T-helper 1 cell (primary cell): ENCODE measurements at regions not wholly inside any gene's neighbourhood (a gene's known extent, or its start where the extent isn't known, plus 50 kb on each side); places are given as distances from the start of the nearest gene placed in this dataset.

ENCODE experiments used
- DNase-seq, 5 donors: peaks; one replicate each; pipeline ENCODE4 v3.0.0-alpha.2; 2012 to 2020

DNA sequence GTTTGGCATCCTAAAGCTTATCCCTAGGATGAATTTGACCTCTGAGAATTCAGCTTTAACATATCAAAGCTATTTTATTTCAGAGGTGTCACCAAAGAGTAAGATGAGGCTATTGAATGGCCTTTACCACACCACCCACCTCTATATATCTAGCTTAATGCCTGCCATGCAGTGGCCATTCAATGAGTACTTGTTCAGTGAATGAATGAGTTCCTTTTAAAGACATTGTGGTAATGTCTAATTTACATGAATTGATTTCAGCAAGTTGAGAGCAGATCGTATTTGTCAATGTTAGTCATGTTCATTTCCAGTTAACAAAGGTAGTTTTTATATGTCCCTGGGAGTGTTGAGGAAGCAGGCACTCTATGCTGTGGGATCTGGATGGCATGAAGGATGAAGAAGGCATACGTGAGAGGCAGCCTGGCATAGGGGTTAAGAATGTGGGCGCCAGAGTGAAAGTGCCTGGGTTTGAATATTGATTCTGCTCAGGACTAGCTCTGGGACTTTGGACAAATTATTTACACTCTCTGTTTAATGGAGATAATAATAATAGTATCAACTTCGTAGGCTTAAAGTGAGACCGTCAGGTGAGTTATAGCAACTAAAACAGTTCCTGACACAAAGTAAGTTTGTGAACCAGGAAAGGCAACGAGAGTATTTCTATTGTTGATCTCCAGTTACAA, 434.1 kb upstream of the CHST9 start:
- DNase-seq: no peak

DNA sequence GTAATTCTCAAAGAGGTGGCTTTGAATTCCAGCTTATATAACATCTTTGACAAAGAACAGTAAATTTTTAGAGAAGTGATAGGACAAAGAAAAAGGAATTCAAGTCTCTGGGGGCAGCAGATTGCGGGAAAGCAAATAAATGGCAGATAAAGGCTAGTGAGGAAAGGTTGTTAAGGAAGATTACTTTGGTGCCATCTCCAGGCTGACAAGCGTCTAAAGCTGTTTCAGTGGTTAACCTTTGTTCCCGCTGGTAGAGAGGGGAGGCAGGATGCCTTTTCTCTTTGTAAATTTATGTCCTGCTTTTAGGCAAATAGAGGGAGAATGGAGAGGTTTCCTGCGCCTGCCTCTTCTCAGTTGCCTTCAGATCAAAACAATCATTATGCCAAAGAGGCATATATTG, 431.2 kb upstream of the CHST9 start:
- DNase-seq: no peak

DNA sequence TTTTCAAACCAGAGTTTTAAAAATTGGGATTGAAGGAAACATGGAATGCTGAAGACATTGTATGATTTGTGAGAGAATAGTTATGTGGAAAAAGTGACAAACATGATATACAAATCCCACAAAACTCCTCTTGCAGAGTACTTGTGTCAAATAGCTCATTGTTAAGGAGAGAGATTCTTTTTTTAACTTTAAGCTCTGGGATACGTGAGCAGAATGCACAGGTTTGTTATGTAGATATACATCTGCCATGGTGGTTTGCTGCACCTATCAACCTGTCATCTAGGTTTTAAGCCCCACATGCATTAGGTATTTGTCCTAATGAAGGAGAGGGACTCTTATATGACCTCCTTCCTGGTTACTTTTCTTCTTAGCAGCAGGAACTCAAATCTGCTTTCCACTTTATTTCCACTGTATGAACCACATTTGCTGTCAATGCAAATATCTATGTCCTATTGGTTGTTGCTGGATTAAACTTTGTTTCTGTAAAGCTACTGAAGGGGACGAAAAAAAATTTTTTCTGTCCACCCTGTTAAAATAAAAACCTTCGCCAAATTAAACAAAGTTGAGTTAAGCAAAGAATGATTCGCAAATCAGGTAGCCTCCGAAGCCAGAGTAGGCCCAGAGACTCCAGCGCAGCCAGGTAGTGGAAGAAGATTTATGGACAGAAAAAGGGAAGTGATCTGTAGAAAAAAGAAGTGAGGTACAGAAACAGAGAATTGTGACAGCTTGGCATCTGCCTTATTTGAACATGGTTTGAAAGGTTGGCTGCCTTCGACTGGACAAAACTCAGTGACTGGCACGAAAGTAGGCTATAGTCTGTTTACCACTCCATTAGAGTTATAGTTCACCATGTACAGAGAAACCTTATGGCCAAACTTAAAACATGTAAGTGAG, 430.1 kb upstream of the CHST9 start:
- DNase-seq: no peak

DNA sequence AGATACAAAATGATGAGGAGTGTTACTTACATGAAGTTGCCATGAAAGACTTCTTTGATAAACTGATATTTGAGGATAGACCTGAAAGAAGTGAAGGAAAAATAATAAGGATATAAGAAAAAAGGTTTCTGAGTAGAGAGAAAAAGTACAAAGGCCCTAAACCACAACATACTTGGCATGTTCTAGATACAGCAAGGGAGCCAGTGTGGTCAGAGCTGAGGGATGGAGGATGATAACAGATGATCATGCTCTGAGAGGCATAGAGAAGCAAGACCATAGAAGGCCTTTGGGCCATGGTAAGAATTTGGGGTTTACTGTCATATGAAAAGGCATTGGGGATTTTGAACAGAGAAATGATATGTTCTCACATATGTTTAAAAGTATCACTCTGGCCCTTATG, 424.1 kb upstream of the CHST9 start:
- no peak for DNase-seq

DNA sequence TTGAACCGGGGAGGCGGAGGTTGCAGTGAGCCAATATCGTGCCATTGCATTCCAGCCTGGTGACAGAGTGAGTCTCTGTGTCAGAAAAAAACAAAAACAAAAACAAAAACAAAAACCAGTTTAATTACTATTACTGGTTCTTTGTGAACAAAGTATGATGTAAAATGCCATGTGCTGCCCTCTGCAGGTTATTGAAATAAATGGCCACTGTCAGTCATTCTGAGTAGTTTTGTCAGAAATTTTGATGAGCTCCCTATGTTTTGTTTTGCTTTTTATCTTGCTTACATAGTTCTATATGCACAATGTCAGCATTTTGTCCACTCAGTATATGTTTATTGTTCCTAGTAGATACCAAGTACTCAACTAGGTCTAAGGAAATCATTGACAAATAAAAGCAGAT, 423.6 kb upstream of the CHST9 start:
- no peak for DNase-seq

DNA sequence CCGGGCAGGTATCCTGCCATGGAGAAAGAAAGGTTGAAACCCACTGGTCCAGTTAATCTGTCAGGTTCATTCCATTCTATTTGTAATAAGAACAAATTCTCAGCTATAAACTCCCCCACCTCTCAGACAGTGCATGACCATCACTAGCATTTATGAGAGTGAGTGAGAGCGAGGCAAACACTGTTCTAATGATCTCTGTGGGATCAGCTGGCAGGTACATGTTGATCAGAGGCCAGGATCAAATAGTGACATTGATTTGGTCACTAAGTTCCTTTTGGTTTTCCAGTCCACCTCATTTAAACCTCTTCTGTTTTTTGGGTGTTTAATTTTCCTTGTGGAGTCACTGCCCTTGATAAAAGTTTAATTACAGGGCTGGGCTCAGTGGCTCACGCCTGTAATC, 423.1 kb upstream of the CHST9 start:
- no peak for DNase-seq

DNA sequence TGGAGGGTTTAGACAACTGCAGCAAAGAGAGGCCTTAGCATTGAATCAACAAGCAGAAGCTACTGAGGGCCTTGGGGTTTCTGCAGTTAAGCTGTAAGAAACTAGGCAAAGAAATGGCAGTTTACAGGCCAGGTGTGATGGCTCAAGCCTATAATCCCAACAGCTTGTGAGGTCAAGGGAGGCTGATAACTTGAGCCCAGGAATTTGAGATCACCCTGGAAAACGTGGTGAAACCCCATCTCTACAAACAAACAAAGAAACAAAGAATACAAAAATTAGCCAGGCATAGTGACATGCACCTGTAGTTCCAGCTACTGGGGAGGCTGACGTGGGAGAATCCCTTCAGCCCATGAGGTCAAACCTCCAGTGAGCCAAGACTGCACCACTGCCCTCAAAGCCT, 421.6 kb upstream of the CHST9 start:
- no peak for DNase-seq

DNA sequence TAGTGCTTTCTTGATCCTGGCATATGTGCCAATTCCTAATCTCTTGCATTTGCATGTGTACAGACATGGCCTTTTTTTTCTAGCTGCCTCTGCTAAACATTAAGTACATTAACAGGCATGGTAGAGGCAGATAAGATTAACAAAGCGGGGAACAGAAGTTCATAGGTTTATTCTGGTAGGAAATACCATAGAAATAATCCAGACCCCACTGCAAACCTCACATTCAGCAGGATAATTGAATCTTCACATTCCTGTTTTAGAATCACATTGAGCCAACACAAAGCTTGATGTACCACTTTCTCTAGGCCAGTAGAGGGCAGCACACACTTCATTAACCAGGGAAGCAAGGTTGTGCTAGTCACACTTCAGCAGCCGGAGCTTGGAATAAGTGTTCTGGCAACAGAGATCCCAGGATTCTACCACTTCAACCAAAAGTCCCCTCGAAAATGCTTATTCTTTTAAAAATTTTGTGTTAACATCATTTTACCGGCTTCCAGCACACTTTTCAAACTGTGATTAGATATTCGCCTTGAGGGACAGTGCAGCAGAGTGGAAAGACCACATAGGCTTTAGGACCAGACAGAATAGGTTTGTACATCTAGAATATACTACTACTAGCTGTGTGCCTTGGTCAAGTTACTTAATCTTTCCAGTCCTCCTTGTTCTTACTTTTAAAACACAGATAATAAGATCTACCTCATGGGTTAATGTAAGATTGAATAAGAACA, 420.2 kb upstream of the CHST9 start:
- DNase-seq: peak in 1 of 5 donors; percentile 25

DNA sequence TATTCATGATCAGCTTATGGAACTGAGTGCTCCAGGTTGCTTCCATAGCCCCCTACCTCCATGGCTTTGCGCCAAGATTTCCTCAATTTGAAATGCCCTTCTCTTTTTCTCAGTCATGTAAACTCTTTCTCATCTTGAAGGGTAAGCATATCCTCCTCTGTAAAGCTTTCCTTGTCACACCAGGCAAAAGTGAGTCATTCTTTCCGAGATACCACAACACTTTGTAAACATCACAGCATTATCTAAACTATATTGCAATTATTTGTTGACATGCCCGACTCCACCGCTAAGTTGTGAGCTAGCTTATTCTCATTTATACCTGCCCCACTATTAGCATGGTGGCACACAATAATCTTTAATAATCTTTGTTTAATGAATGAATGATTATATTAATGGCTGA, 419.5 kb upstream of the CHST9 start:
- DNase-seq: no peak

DNA sequence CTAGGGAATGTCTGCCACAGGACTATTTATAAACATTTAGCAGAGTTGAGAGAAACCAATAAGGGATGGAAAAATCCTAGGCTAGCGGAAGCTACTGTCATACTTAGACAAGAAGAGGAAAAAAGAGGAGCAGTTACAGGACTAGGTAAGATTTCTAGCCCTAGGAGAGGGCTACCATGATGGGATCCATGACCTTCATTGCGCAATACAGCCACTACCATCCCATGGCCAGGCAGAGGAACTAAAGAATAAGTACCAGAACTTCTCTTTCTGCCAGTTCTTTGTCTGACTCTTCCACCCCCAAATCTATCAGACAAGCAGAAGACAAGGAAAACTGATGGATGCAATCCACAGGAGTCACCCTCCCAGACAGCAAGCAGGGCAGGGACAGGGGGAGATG, 417.0 kb upstream of the CHST9 start:
- no peak for DNase-seq

DNA sequence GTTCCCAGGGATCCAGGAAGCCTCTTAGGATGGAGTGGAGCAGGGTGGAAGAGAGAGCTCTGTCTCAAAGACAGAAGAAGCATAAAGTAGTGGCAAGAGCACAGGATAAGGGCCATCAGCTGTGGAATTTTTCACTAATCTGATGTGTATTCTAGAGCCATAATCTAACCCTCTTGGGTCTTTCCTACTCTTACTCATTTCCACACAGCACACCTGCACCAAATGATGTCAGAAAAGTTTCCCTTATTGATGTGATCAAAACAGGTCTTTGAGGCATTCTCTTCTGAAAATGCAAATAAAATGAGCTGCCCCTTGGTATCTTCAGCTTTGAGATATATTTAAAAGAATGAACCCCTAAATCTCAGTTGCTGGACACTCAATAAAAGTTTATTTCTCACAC, 415.1 kb upstream of the CHST9 start:
- DNase-seq: no peak

DNA sequence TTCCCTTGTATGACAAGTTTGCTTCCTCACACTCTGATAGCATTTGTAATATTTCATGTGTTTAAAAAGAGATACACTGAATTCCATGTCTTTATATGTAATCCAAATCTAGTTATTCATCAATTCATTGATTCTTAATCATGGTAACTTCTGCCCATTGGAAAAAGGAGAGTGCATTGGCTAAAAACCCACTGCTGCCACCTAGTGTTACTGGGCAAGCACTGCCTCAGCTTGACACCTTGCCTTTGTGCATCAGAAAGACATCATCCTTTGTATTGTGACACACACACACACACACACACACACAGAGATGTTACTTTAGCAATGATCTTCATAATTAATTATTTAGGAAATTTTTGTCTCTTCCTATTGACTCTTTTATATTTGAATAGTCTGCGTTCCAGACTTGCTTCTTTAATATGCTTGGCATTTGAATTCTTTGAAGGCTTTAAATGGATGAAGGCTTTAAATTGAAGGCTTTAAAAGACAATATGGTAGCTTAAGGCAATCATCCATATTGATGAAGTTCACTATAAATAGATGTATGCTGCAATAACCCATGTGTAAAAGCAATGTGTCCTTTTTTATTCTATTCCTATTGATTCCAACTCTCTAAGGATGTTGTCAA, 414.2 kb upstream of the CHST9 start:
- peak in 1 of 5 donors; percentile 21 for DNase-seq

DNA sequence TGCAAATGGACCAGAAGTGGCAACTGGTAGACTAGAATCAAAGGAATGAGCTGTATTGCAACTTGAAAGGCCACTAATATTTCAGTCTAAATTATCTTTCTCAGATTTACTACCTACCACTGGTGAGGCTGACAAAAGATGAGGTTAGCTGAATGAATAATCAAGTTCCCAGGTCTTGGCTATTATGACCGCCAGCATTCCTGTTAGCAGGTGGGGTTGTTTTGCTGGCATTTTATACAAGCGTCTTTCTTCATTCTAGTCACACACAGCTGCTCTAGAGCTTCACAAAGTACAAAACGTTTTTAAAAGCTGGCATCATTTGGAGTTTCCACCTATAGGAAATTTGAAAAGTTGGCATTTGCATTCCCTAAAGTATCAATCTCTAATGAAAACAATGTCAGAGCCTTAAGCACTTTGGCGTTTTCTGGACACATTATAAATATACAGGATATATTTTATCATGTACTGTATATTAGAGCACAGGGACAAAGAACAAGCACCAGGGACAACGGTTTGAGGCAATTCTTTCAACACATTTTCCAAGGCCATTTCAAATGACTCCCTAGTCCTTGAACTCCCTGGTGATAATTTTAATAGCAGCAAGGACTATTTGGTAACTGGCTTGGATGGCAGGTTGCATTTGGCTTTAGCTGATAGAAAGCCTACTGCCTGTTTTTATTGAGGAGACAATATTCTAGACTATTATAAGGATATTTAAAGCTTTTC, 410.2 kb upstream of the CHST9 start:
- no peak for DNase-seq

DNA sequence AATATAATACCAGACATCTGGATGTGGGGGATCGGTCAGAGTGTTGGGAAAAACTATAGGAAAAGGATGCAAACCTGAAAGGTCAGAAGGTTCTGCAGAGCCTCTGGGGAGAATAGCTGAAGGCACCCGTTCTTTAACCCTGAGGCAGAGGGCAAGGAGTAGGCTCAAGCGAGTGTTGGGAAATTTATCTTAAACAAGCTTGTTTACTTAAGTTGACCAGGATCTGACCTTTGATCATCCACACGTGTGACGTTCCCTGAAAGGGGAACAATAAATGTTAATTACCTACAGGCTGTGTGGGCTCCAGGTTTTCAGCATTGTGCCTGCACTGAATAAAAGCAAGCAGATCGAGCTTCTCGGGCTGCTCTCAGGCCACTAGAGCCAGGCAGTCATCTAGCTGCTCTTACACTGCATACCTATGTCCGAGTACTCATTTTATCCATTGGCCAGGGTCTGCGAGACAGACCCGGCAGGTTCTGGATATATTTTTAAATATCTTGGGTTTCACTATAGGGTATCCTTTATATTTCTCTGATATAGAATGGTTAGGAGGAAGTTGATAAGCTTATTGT, 400.6 kb upstream of the CHST9 start:
- DNase-seq: no peak

DNA sequence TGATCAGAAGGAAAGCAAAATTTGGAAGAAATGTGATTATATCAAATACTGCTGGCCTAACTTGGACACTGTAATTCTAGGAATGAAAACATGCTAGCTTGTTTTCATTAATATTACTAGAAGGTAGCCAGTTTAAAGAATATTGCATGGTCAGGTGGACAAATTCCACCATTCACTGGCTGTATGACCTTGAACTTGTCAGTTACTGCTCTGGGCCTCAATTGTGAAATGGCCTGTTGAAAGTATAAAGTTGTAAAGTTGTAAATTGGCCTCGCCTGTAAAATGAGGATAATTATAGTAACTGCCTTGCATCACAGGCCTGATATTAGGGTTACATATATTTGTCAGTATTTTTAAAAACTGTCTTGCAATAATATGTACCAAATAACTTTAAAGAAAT, 398.4 kb upstream of the CHST9 start:
- DNase-seq: no peak

DNA sequence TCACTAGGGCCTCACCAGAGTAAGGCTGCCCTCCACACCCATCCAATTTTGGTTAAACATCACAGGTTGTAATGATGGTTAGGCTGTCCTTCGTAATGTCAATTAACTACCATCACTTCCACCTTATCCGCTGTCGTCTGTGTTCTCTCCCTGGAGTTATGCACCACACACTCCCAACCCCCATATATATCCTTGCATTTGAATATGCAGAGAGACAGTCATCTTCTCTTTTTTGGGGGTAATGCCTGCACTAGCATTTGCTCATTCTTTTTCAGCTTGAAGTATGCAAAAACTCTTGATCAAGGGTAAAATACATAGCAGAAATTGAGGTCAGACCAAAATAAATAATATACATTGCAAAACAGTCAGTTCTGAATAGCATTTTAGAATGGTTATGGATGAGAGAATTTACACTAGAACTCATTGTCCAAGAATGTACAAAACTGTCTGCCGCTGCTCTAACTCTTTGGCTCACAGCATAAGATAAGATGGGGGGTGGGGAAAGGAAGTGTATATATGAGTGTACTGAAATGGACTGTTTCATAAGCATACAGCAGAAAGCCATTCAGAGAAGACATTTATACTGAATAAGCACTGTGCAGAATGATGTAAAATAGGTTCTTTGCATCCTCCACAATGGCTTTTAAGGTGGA, 397.8 kb upstream of the CHST9 start:
- no peak for DNase-seq

DNA sequence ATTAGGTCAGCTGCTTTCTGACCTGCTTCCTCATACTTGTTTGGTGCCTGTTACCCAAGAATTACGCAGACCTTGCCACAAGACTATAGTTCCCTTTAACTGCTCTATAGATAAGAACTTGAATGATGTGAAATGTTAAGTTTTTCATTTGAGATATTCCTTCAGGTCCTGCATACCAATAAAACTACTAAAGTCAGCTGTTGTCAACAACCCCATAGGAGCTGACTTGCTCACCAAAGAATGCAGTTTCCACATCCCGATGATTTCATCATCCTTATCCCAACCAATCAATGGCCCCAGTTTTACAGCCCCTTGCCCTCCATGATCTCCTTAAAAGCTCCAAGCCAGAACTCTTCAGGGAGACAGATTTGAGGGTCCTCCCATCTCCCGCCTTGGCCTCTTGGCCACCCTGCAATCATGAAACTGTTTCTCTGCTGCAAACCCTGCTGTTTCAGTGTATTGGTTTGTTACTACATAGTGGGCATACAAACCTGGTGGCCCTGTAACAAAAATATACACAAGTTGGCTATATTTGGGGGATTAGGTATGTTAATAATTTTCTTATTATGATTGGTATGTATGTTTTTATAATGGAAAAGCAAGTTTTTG, 396.3 kb upstream of the CHST9 start:
- DNase-seq: no peak

DNA sequence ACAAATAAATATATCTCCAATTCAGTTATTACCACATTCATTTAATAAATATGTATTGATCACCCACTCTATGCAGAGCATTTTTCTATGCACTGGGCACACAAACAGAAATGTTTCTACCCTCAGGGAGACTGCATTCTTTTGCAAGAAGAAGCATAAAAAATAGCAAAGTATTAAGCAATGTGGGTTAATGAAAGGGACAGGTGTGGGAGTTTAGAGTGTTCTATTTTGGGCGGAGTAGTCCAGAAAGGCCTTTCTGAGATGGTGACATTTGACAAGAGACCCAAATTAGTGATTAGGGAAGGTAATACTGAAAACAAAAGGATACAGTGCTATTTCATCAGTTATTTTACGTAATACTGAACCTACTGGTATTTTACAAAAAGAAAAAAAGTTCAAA, 394.3 kb upstream of the CHST9 start:
- no peak for DNase-seq

DNA sequence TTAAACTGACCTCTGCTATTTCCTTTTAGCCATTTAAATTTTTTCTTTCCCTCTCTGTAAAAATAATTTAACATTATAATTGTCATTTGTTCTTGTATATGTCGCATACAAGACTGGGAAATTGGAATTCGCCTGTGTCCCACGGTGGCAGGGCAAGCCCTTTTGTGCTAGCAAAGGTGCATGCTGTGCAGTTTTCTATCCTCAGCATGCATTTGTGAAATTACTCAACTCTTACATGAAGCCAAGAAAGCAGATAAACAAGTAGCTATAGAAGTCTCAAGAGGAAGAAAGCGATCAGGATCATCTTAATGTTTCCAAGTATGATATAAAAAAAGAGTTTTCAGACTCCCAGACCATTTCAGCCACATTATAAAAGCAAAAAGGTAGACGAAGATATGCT, 392.6 kb upstream of the CHST9 start:
- no peak for DNase-seq

DNA sequence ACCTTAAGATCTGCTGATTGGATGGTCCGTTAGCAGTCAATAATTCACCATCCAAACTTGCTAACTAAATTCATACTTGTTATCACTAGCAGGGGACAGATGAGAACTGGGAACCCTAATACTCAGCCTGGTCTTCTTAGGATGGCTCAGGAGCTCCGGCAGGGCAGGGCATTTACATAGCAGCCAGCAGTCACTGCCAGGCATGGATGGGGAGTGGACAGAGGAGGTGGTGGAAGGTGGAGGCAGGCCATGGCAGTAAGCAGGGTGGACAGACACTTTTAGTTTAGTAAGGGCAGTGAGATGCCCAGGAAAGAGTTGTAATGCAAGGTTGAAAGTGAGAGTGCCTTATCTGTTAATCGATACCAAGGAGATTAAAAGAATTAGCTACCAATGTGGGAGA, 392.2 kb upstream of the CHST9 start:
- DNase-seq: no peak

DNA sequence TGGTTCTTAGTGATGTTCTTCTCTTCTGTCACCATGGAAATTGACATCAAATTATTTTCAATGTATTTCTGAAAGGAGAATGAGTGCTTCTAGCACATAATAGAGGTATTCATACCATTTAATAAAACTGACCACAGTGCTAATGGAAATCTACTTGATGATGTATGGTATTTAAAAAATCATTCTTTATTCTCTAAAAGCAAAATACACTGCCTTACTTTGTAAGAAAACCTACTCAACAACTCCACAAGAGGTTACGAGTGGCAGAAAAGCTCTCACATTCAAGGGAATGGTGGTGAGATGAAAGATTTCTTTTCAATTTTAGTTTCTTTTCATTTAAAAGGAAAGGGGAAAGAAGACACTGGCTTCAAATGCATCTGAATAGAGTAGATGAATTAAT, 382.3 kb upstream of the CHST9 start:
- DNase-seq: no peak
